Activated B cell treated with CpG ODN at 0.5 μM for 24 hours (primary cell): ENCODE measurements at regions not wholly inside any gene's neighbourhood (a gene's known extent, or its start where the extent isn't known, plus 50 kb on each side); places are given as distances from the start of the nearest gene placed in this dataset.

Experiments
- ATAC-seq: fragments of 200-7000 bp; cut with Tn5 transposase; one replicate; pipeline ENCODE4 v1.10.0; 2021; ENCODE audit warnings: low read depth, mild to moderate bottlenecking, moderate library complexity
- CTCF ChIA-PET: fragments of 350-600 bp; sonication (Branson Sonifier 250); formaldehyde crosslinking; loops from one replicate; lab custom pipeline; 2021; ENCODE audit warnings: antibody characterized with exemption; lab: Charles Lee
- POLR2A ChIA-PET: fragments of 350-600 bp; sonication (Branson Sonifier 250); formaldehyde crosslinking; loops from one replicate; lab custom pipeline; 2021; ENCODE audit warnings: antibody characterized with exemption; lab: Charles Lee
- DNase-seq: peaks from one replicate; pipeline ENCODE4 v3.0.0; 2022
- H3K27ac Mint-ChIP-seq: one replicate; pipeline ENCODE4 v1.8.0; 2020; ENCODE audit warnings: mixed read lengths
- H3K27me3 Mint-ChIP-seq: one replicate; pipeline ENCODE4 v1.8.0; 2021; ENCODE audit warnings: mixed read lengths
- H3K36me3 Mint-ChIP-seq: one replicate; pipeline ENCODE4 v1.8.0; 2021; ENCODE audit warnings: low read depth, mixed read lengths
- H3K4me1 Mint-ChIP-seq: one replicate; pipeline ENCODE4 v1.8.0; 2021; ENCODE audit warnings: mixed read lengths
- H3K4me3 Mint-ChIP-seq: one replicate; pipeline ENCODE4 v1.8.0; 2020; ENCODE audit warnings: mild to moderate bottlenecking, mixed read lengths
- H3K9me3 Mint-ChIP-seq: one replicate; pipeline ENCODE4 v1.8.0; 2020; ENCODE audit warnings: mixed read lengths
- intact Hi-C: fragments of 100-400 bp; cut with micrococcal nuclease; formaldehyde crosslinking; loops from one replicate; pipeline ENCODE4 v1.15.1; 2024
- TF ChIP-seq, protein P1 (sequence below): fragments of 200-600 bp; IDR thresholded peaks from one replicate; pipeline ENCODE4 v1.8.0; 2022; ENCODE audit warnings: antibody characterized with exemption, mild to moderate bottlenecking

- intact Hi-C loops = no loop called here
- ChIA-PET POLR2A (no interaction called here), CTCF (no interaction called here)
- DNase-seq = no peak
- Mint-ChIP-seq H3K4me3 (no peak overlapping the region), H3K4me1 (no peaks in the 10 kb centered on the region), H3K27me3 (peaks cover 3% of the 10 kb centered on the region), H3K36me3 (no peaks in the 10 kb centered on the region), H3K9me3 (no peaks in the 10 kb centered on the region), H3K27ac (no peak overlapping the region)
- TF ChIP-seq, protein P1, sequence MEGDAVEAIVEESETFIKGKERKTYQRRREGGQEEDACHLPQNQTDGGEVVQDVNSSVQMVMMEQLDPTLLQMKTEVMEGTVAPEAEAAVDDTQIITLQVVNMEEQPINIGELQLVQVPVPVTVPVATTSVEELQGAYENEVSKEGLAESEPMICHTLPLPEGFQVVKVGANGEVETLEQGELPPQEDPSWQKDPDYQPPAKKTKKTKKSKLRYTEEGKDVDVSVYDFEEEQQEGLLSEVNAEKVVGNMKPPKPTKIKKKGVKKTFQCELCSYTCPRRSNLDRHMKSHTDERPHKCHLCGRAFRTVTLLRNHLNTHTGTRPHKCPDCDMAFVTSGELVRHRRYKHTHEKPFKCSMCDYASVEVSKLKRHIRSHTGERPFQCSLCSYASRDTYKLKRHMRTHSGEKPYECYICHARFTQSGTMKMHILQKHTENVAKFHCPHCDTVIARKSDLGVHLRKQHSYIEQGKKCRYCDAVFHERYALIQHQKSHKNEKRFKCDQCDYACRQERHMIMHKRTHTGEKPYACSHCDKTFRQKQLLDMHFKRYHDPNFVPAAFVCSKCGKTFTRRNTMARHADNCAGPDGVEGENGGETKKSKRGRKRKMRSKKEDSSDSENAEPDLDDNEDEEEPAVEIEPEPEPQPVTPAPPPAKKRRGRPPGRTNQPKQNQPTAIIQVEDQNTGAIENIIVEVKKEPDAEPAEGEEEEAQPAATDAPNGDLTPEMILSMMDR = no peak
- ATAC-seq = no peak
These were observed 78.3 kb upstream of the HELT start for GRCh38 chr4:184939978-184940377.

- peaks cover 3% of the 10 kb centered on the region for H3K27me3 Mint-ChIP-seq
- intact Hi-C loops = no loop called here
- ChIA-PET POLR2A (no interaction called here), CTCF (no interaction called here)
- no peaks in the 10 kb centered on the region for H3K9me3 Mint-ChIP-seq
- no peak overlapping the region for H3K27ac Mint-ChIP-seq
- TF ChIP-seq, protein P1 = no peak
- H3K4me1 Mint-ChIP-seq = no peaks in the 10 kb centered on the region
- H3K36me3 Mint-ChIP-seq = no peaks in the 10 kb centered on the region
- DNase-seq (no peak), ATAC-seq (no peak)
- no peak overlapping the region for H3K4me3 Mint-ChIP-seq
These were observed 77.8 kb upstream of the HELT start for GRCh38 chr4:184940500-184940899.

DNA sequence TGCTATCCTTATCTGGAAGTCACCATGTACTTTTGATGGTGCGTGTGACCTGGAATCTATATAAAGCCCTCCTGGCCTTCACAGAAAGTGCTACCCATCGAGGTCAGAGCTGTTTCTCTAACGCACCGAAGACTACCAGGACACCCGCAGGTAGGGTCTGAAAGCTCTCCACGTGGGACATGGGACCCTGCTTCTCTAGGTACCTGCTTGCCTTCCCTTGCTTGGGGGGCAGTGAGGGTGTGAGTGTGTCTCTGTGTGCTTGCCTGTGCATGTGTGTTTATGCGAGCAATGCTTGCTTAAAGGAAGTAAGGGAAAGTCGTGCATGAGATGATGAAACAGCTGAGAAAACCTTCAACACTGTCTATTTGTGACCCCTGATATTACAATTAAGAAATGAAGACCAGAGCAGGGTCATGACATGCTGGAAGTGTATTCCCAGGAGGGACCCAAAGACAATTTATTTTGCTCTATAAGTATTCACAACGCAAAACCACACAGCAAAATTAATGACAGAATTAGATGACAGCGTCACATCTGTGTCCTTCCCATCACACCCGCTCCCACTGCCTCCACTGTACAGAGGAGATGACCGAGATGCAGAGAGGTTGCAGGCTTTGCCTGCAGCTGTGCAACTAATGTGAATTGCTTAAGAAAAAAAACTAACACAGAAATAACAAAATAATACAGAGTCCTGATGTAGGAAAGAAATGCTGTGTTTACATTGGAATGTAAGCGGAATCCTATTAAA lies 76.4 kb upstream of the HELT start:
- no peak overlapping the region for H3K27ac Mint-ChIP-seq
- TF ChIP-seq, protein P1 = no peak
- H3K4me1 Mint-ChIP-seq = no peaks in the 10 kb centered on the region
- ATAC-seq (no peak), DNase-seq (no peak)
- H3K9me3 Mint-ChIP-seq = no peaks in the 10 kb centered on the region
- H3K36me3 Mint-ChIP-seq = no peaks in the 10 kb centered on the region
- peaks cover 8% of the 10 kb centered on the region for H3K27me3 Mint-ChIP-seq
- intact Hi-C loops = no loop called here
- H3K4me3 Mint-ChIP-seq = no peak overlapping the region
- POLR2A ChIA-PET = no interaction called here
- CTCF ChIA-PET = no interaction called here

GRCh38 chr4:184942444-184943425 lies 75.6 kb upstream of the HELT start:
- CTCF ChIA-PET = interaction anchor here (1.7 kb wide), 1 partner anchor 9 kb away, joined by 3 read pairs; no protein-coding TSS in a partner anchor
- no peaks in the 10 kb centered on the region for H3K4me1 Mint-ChIP-seq
- no peak for DNase-seq

More at GRCh38 chr4:184942444-184943425, 75.6 kb upstream of the HELT start:
- no peak for ATAC-seq
- Mint-ChIP-seq H3K9me3 (no peaks in the 10 kb centered on the region), H3K27me3 (peaks cover 9% of the 10 kb centered on the region), H3K27ac (no peak overlapping the region), H3K4me3 (no peak overlapping the region), H3K36me3 (no peaks in the 10 kb centered on the region)
- POLR2A ChIA-PET = no interaction called here
- intact Hi-C loops = no loop called here
- TF ChIP-seq, protein P1 = no peak
